AG09319 (cell line): ENCODE measurements at regions not wholly inside any gene's neighbourhood (a gene's known extent, or its start where the extent isn't known, plus 50 kb on each side); places are given as distances from the start of the nearest gene placed in this dataset.

Experiments used
- DNase-seq: peaks from one replicate; pipeline ENCODE4 v3.0.0-alpha.2; 2010; ENCODE audit warnings: low read depth; ENCODE audit errors: extremely low read depth
- CTCF ChIP-seq: IDR thresholded peaks from 2 replicates; pipeline ENCODE4 v1.5.1; 2011; ENCODE audit warnings: low read depth, mild to moderate bottlenecking, inconsistent platforms, low read length, moderate library complexity

- no peak for DNase-seq
- no peak for TF ChIP-seq CTCF
These were observed 183.4 kb downstream of the LY86 start for GRCh38 chr6:6771964-6772363.

GRCh38 chr6:6772751-6773150 lies 184.2 kb downstream of the LY86 start:
- no peak for TF ChIP-seq CTCF
- DNase-seq, result no peak

GRCh38 chr6:6775074-6775473 lies 186.6 kb downstream of the LY86 start:
- DNase-seq, result no peak

GRCh38 chr6:6780231-6780630 lies 191.7 kb downstream of the LY86 start:
- DNase-seq, result no peak
- no peak for TF ChIP-seq CTCF

More at GRCh38 chr6:6775074-6775473, 186.6 kb downstream of the LY86 start:
- TF ChIP-seq CTCF, result no peak

GRCh38 chr6:6781172-6781872 lies 192.8 kb downstream of the LY86 start:
- no peak for DNase-seq

GRCh38 chr6:6781873-6782227 lies 193.3 kb downstream of the LY86 start:
- no peak for DNase-seq
- no peak for TF ChIP-seq CTCF

More at GRCh38 chr6:6781172-6781872, 192.8 kb downstream of the LY86 start:
- TF ChIP-seq CTCF, result no peak

- no peak for DNase-seq
- no peak for TF ChIP-seq CTCF
These were observed 195.2 kb downstream of the LY86 start for GRCh38 chr6:6783721-6784120.
